HL-60 (cell line): ENCODE measurements at regions not wholly inside any gene's neighbourhood (a gene's known extent, or its start where the extent isn't known, plus 50 kb on each side); places are given as distances from the start of the nearest gene placed in this dataset.

Source experiments
- DNase-seq, 2 experiments: peaks; one replicate each; pipeline ENCODE4 v3.0.0-alpha.2; 2010 to 2020; ENCODE audit warnings: low read depth in 1 of 2, low spot score in 1 of 2
- H3K27ac ChIP-seq: fragments of 250-450 bp; sonication (Bioruptor Pico); replicated peaks from 2 replicates; pipeline ENCODE4 v1.5.1; 2020; ENCODE audit warnings: mild to moderate bottlenecking, moderate library complexity
- H3K27me3 ChIP-seq: fragments of 250-450 bp; sonication (Bioruptor Pico); 2 replicates; pipeline ENCODE4 v1.5.1; 2021; ENCODE audit warnings: mild to moderate bottlenecking, moderate library complexity; ENCODE audit not compliant: insufficient read depth, poor library complexity, severe bottlenecking
- H3K4me3 ChIP-seq: replicated peaks from 2 replicates; pipeline ENCODE4 v1.5.1; 2011; ENCODE audit warnings: mild to moderate bottlenecking, control low read depth, low read length; ENCODE audit not compliant: insufficient read depth
- CTCF ChIP-seq: IDR thresholded peaks from one replicate; pipeline ENCODE4 v1.5.1; 2011; ENCODE audit warnings: low read length, control low read depth, inconsistent platforms; ENCODE audit not compliant: insufficient read depth
- GABPA ChIP-seq: IDR thresholded peaks from 2 replicates; pipeline ENCODE4 v1.6.1; 2012; ENCODE audit warnings: low read depth
- POLR2AphosphoS5 ChIP-seq: IDR thresholded peaks from 2 replicates; pipeline ENCODE4 v1.6.1; 2012; ENCODE audit warnings: low read depth
- REST ChIP-seq: IDR thresholded peaks from 2 replicates; pipeline ENCODE4 v1.6.1; 2012; ENCODE audit warnings: low read depth; ENCODE audit not compliant: insufficient replicate concordance
- SPI1 ChIP-seq: IDR thresholded peaks from 2 replicates; pipeline ENCODE4 v1.6.1; 2012; ENCODE audit warnings: low read depth, mild to moderate bottlenecking, borderline replicate concordance

- Histone ChIP-seq H3K27me3 (no peaks in the 10 kb centered on the region), H3K4me3 (no peak overlapping the region), H3K27ac (no peak overlapping the region)
- TF ChIP-seq CTCF (no peak), SPI1 (no peak), REST (no peak), POLR2AphosphoS5 (no peak), GABPA (no peak)
- no peak for DNase-seq
These were observed 836.2 kb upstream of the MGAT4C start for GRCh38 chr12:87092421-87092820.

- Histone ChIP-seq H3K27ac (no peak overlapping the region), H3K4me3 (no peak overlapping the region), H3K27me3 (no peaks in the 10 kb centered on the region)
- TF ChIP-seq GABPA (no peak), SPI1 (no peak), POLR2AphosphoS5 (no peak), CTCF (no peak), REST (no peak)
- DNase-seq = no peak
These were observed 830.1 kb upstream of the MGAT4C start for GRCh38 chr12:87086118-87086891.

GRCh38 chr12:87085286-87085685 lies 829.1 kb upstream of the MGAT4C start:
- DNase-seq = no peak
- Histone ChIP-seq H3K27me3 (no peaks in the 10 kb centered on the region), H3K27ac (no peak overlapping the region), H3K4me3 (no peak overlapping the region)
- TF ChIP-seq REST (no peak), SPI1 (no peak), GABPA (no peak), CTCF (no peak), POLR2AphosphoS5 (no peak)
